PFSK-1 (cell line): ENCODE measurements at regions not wholly inside any gene's neighbourhood (a gene's known extent, or its start where the extent isn't known, plus 50 kb on each side); places are given as distances from the start of the nearest gene placed in this dataset.

Experiments
- FOXP2 ChIP-seq: optimal IDR thresholded peaks from 2 replicates; pipeline ENCODE3; 2011; ENCODE audit warnings: borderline replicate concordance, control low read depth, inconsistent platforms; ENCODE audit not compliant: insufficient read depth; ENCODE audit errors: extremely low read length, extremely low read depth
- POLR2AphosphoS5 ChIP-seq: IDR thresholded peaks from 2 replicates; pipeline ENCODE4 v1.6.1; 2012; ENCODE audit warnings: low read depth, mild to moderate bottlenecking, control low read depth, low read length, moderate library complexity
- REST ChIP-seq, 2 experiments: IDR thresholded peaks; 2 replicates each; pipeline versions ENCODE4 v1.6.1 to v1.8.0; 2011 to 2012; ENCODE audit warnings: low read depth in 2 of 2, low read length in 2 of 2, control low read depth in 1 of 2, inconsistent platforms in 1 of 2, mild to moderate bottlenecking in 1 of 2, moderate library complexity in 1 of 2; ENCODE audit not compliant: insufficient read depth in 1 of 2
- SIN3A ChIP-seq: IDR thresholded peaks from 2 replicates; pipeline ENCODE4 v1.6.1; 2012; ENCODE audit warnings: mild to moderate bottlenecking, low read length, moderate library complexity, borderline replicate concordance; ENCODE audit not compliant: insufficient read depth
- TAF1 ChIP-seq: IDR thresholded peaks from 2 replicates; pipeline ENCODE4 v1.6.1; 2012; ENCODE audit warnings: low read length, control low read depth, borderline replicate concordance; ENCODE audit not compliant: insufficient read depth

- TF ChIP-seq REST (IDR thresholded peaks at IDR 0.05; ENCODE audit: insufficient read depth in 1 of 2, low read depth in 2 of 2, low read length in 2 of 2) = no peak
- no peak for TF ChIP-seq POLR2AphosphoS5
- TF ChIP-seq SIN3A = no peak
- no peak for TF ChIP-seq TAF1
- TF ChIP-seq FOXP2 = no peak
Measured at GRCh38 chr9:108416324-108416723, 439.5 kb downstream of the ACTL7B start.
